Heart left ventricle (tissue), 16 donors: ENCODE measurements at regions not wholly inside any gene's neighbourhood (a gene's known extent, or its start where the extent isn't known, plus 50 kb on each side); places are given as distances from the start of the nearest gene placed in this dataset.

Experiments
- ATAC-seq, 4 donors: fragments of 200-7000 bp; cut with Tn5 transposase; one replicate each; pipeline ENCODE4 v1.9.1; 2020 to 2022; ENCODE audit warnings: moderate library complexity in 4 of 4, mild to moderate bottlenecking in 3 of 4, moderate number of reproducible peaks in 1 of 4
- DNase-seq, 5 donors: peaks; one replicate each; pipeline ENCODE4 v3.0.0-alpha.2; 2020
- H3K27ac ChIP-seq, 12 donors: fragments of 200-600 bp; sonication (generic) in 4 of 12; one replicate each; pipeline versions ENCODE4 v1.5.0 to v1.8.0; 2016 to 2022; ENCODE audit warnings: mild to moderate bottlenecking in 2 of 12
- H3K27me3 ChIP-seq, 9 donors: fragments of 200-600 bp; sonication (generic) in 2 of 9; one replicate each; pipeline versions ENCODE4 v1.5.1 to v1.8.0; 2016 to 2022; ENCODE audit warnings: mild to moderate bottlenecking in 3 of 9
- H3K36me3 ChIP-seq, 9 donors: fragments of 200-600 bp; sonication (generic) in 2 of 9; one replicate each; pipeline versions ENCODE4 v1.5.0 to v1.8.0; 2018 to 2022; ENCODE audit warnings: mild to moderate bottlenecking in 2 of 9
- H3K4me1 ChIP-seq, 12 donors: fragments of 200-600 bp; sonication (generic) in 4 of 12; one replicate each; pipeline versions ENCODE4 v1.5.0 to v1.8.0; 2016 to 2022; ENCODE audit warnings: mild to moderate bottlenecking in 3 of 12
- H3K4me3 ChIP-seq, 12 donors: fragments of 200-600 bp; sonication (generic) in 4 of 12; one replicate each; pipeline versions ENCODE4 v1.5.0 to v1.8.0; 2017 to 2022; ENCODE audit warnings: mild to moderate bottlenecking in 9 of 12, moderate library complexity in 4 of 12
- H3K9me3 ChIP-seq, 12 donors: fragments of 200-600 bp; sonication (generic) in 4 of 12; one replicate each; pipeline versions ENCODE4 v1.5.0 to v1.8.0; 2016 to 2022; ENCODE audit warnings: mild to moderate bottlenecking in 1 of 12
- POLR2A ChIP-seq, 2 donors: fragments of 450-650 bp; IDR thresholded peaks; one replicate each; pipeline ENCODE4 v1.6.1; 2017; ENCODE audit warnings: antibody characterized with exemption in 2 of 2, mild to moderate bottlenecking in 2 of 2, moderate library complexity in 2 of 2
- WGBS, 4 donors: extraction: QIAGEN DNeasy Blood & Tissue Kit in 2 of 4; methylation state at CpG; one replicate each; pipeline versions ENCODE4 v1.1.5 to v1.1.7; 2013 to 2018; 5-methylcytosine and 5-hydroxymethylcytosine counted together
- intact Hi-C, 10 donors: fragments of 100-400 bp; cut with DNase I; formaldehyde crosslinking; loops; one replicate each; pipeline versions ENCODE4 v1.11.1 to v1.14.2; 2022
- TF ChIP-seq, protein P1 (sequence below), 12 donors: fragments of 200-600 bp; sonication (generic) in 4 of 12; IDR thresholded peaks; one replicate each; pipeline versions ENCODE4 v1.5.0 to v1.8.0; 2018 to 2022; ENCODE audit warnings: antibody characterized with exemption in 12 of 12, mild to moderate bottlenecking in 5 of 12
- donor health status: ischemic (EF 13 %, LVEDD 7.1; RV severe dilation, severe dysfunction).
- donor health status: healthy with polysubstance abuse.
- donor health status: DM: no; HTN: yes; CAD: no.
- donor health status: DM: no; HTN: no; CAD: no.
- donor health status: ischemic (EF 25% LVEDD 6.9; RV normal size, moderate dysfunction).
- donor health status: ischemic (EF 25% LVEDD 5.7; RV mildly dilated, moderate dysfunction).
- donor health status: healthy.
- donor health status: DM: yes; HTN: yes; CAD: no.
- donor health status: ischemic (EF 35%, LVEDD 5.7; RV mildly dilated, moderate dysfunction).
- donor health status: nonischemic (EF 11% LVEDD 7.7; RV severe dilation, severe dysfunction).
- donor health status: DM: yes; HTN: yes; CAD: no.
- donor health status: PGD.
- donor health status: ischemic (EF 29% LVEDD 5.4; RV normal size, mild dysfunction).
- donor health status: nonischemic (EF 23%, LVEDD 6.1; RV moderate dilation, normal function).

DNA sequence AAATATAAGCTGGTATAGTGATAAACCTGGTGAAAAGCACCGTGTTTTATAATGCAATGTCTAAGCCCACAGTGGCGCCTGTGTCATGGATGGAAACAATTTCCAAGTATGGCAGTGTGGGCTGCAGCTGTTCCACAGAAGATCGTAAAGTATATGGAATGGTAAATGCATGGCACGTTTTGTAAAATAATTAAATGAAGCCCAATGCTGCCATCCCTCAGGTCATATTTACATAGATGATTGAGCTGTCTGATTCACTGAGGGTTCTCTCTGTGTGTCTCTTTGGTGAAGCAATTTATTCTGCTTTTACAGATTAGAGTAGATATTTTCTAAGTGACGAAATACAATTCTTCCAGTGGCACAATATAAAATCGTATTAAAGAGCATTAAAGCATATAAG, 164.8 kb downstream of the ASMT start:
- Histone ChIP-seq H3K4me1 (no peaks in the 10 kb centered on the region), H3K9me3 (peaks cover 0 to 9% (median under 1%) of the 10 kb centered on the region in 12 donors), H3K4me3 (no peak overlapping the region), H3K36me3 (no peaks in the 10 kb centered on the region), H3K27ac (no peak overlapping the region), H3K27me3 (no peaks in the 10 kb centered on the region)
- ATAC-seq (no peak), DNase-seq (no peak)
- 76 to 85% (median 83%) methylated on average over 6 of the region's 6 CpGs for WGBS, 4 donors
- TF ChIP-seq POLR2A (IDR thresholded peaks at IDR 0.05) = no peak
- TF ChIP-seq, protein P1, sequence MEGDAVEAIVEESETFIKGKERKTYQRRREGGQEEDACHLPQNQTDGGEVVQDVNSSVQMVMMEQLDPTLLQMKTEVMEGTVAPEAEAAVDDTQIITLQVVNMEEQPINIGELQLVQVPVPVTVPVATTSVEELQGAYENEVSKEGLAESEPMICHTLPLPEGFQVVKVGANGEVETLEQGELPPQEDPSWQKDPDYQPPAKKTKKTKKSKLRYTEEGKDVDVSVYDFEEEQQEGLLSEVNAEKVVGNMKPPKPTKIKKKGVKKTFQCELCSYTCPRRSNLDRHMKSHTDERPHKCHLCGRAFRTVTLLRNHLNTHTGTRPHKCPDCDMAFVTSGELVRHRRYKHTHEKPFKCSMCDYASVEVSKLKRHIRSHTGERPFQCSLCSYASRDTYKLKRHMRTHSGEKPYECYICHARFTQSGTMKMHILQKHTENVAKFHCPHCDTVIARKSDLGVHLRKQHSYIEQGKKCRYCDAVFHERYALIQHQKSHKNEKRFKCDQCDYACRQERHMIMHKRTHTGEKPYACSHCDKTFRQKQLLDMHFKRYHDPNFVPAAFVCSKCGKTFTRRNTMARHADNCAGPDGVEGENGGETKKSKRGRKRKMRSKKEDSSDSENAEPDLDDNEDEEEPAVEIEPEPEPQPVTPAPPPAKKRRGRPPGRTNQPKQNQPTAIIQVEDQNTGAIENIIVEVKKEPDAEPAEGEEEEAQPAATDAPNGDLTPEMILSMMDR (IDR thresholded peaks at IDR 0.05) = no peak
- intact Hi-C loops = no loop called here

DNA sequence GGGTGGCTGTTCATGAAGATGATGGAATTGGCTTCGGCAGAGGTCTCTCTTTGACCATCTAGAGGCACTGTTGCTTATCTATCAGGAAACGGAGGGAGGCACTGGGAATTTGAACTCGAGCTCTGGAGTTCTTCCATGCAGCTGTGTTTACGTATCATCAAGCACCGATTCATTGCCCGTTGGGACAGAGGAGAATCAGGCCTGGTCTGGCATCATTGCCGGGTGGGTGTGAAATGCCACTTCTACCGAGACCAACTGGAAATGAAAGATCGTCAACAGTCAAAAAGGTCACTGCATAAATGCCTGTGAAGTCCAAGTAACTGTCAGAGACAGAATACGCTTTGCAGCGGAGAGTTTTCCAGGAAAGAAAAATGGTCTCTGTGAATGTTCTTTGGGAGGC, 166.9 kb downstream of the ASMT start:
- H3K4me3 ChIP-seq = no peak overlapping the region
- intact Hi-C loops = no loop called here

DNA sequence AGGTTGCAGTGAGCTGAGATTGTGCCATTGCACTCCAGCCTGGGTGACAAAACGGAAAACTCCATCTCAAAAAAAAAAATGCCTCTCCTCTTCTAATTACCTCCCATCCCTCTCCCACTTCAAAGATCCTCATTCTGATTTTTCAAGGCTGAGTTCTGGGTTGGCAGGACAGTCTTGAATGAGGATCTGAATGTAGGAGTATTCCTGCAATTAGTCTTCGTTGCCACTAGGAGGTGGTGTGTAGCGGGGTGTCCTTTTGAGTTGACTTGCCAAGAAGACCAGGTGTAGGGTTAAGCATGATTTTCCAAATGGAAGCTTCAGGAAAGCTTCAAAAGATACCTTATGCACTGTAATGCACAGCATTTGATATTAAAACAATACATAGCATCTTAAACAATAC, 169.9 kb downstream of the ASMT start:
- Histone ChIP-seq H3K36me3 (no peaks in the 10 kb centered on the region), H3K27me3 (no peaks in the 10 kb centered on the region), H3K4me3 (no peak overlapping the region), H3K4me1 (no peaks in the 10 kb centered on the region), H3K9me3 (peaks cover 0 to 27% (median 8%) of the 10 kb centered on the region in 12 donors), H3K27ac (no peak overlapping the region)
- ATAC-seq (no peak), DNase-seq (no peak)
- intact Hi-C loops = no loop called here
- 69 to 88% (median 86%) methylated on average over 3 of the region's 3 CpGs for WGBS, 4 donors
- TF ChIP-seq, protein P1 (IDR thresholded peaks at IDR 0.05) = no peak
- no peak for TF ChIP-seq POLR2A (IDR thresholded peaks at IDR 0.05)

More for the DNA sequence above, 166.9 kb downstream of the ASMT start:
- DNase-seq = no peak
- Histone ChIP-seq H3K36me3 (no peaks in the 10 kb centered on the region), H3K27me3 (no peaks in the 10 kb centered on the region), H3K27ac (no peak overlapping the region), H3K4me1 (no peaks in the 10 kb centered on the region), H3K9me3 (peaks cover 0 to 27% (median 8%) of the 10 kb centered on the region in 12 donors)
- TF ChIP-seq POLR2A (IDR thresholded peaks at IDR 0.05) = no peak
- TF ChIP-seq, protein P1 (IDR thresholded peaks at IDR 0.05) = no peak
- WGBS, 4 donors = 57 to 73% (median 64%) methylated on average over 11 of the region's 11 CpGs
- ATAC-seq = no peak

DNA sequence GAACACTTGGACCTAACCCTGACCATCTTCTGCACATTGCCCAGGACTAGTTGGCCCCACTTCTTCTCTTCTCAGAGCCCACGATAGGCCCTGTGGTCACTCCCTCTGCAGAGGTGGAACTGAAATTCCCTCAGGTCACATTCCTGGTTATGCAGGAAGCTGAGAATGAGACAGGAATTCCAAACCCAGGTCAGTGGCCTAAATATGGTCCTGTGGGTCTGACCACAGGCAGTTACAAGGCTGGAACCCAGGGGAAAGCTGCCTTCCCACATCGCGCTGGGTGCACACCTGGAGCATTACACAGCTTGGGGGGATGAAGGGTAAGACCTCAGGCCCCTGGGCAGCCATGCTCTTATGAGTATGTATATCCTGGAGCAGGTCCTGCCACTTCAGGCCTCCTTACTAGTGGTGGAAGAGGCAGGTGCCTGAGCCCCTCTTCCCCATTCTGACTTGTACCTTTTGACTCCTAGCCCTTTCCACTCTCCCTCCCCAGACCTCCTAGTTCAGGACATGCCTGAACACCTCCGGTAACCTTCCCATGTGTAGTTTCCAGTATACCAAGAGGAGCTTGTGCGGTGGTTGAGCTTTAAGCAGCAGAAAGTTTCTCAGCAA, 173.5 kb downstream of the ASMT start:
- no peak for TF ChIP-seq POLR2A (IDR thresholded peaks at IDR 0.05)
- TF ChIP-seq, protein P1 (IDR thresholded peaks at IDR 0.05) = no peak
- WGBS, 4 donors = 94 to 100% (median 95%) methylated on average over 5 of the region's 5 CpGs
- no peak overlapping the region for H3K27ac ChIP-seq
- H3K9me3 ChIP-seq = peaks cover 0 to 27% (median 8%) of the 10 kb centered on the region in 12 donors
- intact Hi-C loops = no loop called here
- H3K4me3 ChIP-seq = no peak overlapping the region
- no peaks in the 10 kb centered on the region for H3K4me1 ChIP-seq
- H3K36me3 ChIP-seq = no peaks in the 10 kb centered on the region
- ATAC-seq (no peak), DNase-seq (no peak)
- H3K27me3 ChIP-seq = no peaks in the 10 kb centered on the region
